HepG2 (cell line): ENCODE measurements at regions not wholly inside any gene's neighbourhood (a gene's known extent, or its start where the extent isn't known, plus 50 kb on each side); places are given as distances from the start of the nearest gene placed in this dataset.

Experiments used
- ATAC-seq: fragments of 200-7000 bp; cut with Tn5 transposase; 3 replicates; pipeline ENCODE4 v1.9.1; 2020; ENCODE audit warnings: mild to moderate bottlenecking, moderate library complexity
- BruUV-seq: library from RNA; stranded (reverse); fragments of 400-500 nt; replicated peaks from 2 replicates; lab custom pipeline; 2021; lab: Mats Ljungman, UMichigan
- CTCF ChIA-PET: fragments of 300-600 bp; formaldehyde crosslinking; extraction: SDS; loops from one replicate; lab custom pipeline; 2021; ENCODE audit warnings: low total read pairs, inconsistent platforms, low intra/inter-chr PET ratio; lab: Yijun Ruan, JAX
- POLR2A ChIA-PET: fragments of 350-600 bp; sonication (Branson Sonifier 250); formaldehyde crosslinking; loops from one replicate; lab custom pipeline; 2020; ENCODE audit warnings: antibody characterized with exemption, inconsistent platforms; lab: Yijun Ruan, JAX
- DNase-seq: peaks from one replicate; pipeline ENCODE4 v3.0.0-alpha.2; 2015; ENCODE audit warnings: low spot score
- FAIRE-seq: peaks from 3 replicates; lab custom pipeline; 2011; peaks lifted over from hg19 to GRCh38; lab: Jason Lieb, UNC
- H2AFZ ChIP-seq: one replicate; pipeline ENCODE4 v1.6.1; 2011; ENCODE audit warnings: low read length, inconsistent platforms
- H3K27ac ChIP-seq: fragments of 300-600 bp; 3 replicates; pipeline ENCODE4 v1.8.0; 2011; ENCODE audit warnings: mixed run types, mild to moderate bottlenecking, mixed read lengths, low read length, inconsistent platforms; ENCODE audit not compliant: insufficient read depth; ENCODE audit errors: extremely low read length
- H3K27me3 ChIP-seq, 2 experiments: fragments of 200-600 bp in 1 of 2; 2 replicates in 1 of 2; 3 replicates in 1 of 2; pipeline versions ENCODE4 v1.6.0 to v1.8.0; 2011; ENCODE audit warnings: low read length in 2 of 2, mild to moderate bottlenecking in 2 of 2, moderate library complexity in 2 of 2, inconsistent platforms in 1 of 2; ENCODE audit not compliant: insufficient read depth in 2 of 2, control insufficient read depth in 1 of 2
- H3K36me3 ChIP-seq, 2 experiments: fragments of 200-600 bp in 1 of 2; replicated peaks in 1 of 2; 2 replicates in 1 of 2; 3 replicates in 1 of 2; pipeline versions ENCODE4 v1.5.1 to v1.8.0; 2011; ENCODE audit warnings: low read length in 2 of 2, inconsistent platforms in 1 of 2; ENCODE audit not compliant: insufficient read depth in 2 of 2, control insufficient read depth in 1 of 2
- H3K4me1 ChIP-seq: 2 replicates; pipeline ENCODE4 v1.5.1; 2012; ENCODE audit warnings: low read length, inconsistent platforms; ENCODE audit not compliant: insufficient read depth
- H3K4me2 ChIP-seq: 2 replicates; pipeline ENCODE4 v1.6.0; 2011; ENCODE audit warnings: low read depth, low read length, inconsistent platforms
- H3K4me3 ChIP-seq, 3 experiments: fragments of 200-600 bp in 1 of 3; sonication (generic), shearing (Covaris generic) in 1 of 3; replicated peaks in 1 of 3; 2 replicates each; pipeline ENCODE4 v1.5.1; 2011 to 2016; ENCODE audit warnings: low read length in 3 of 3, inconsistent platforms in 2 of 3, low read depth in 2 of 3, mild to moderate bottlenecking in 2 of 3, control low read depth in 1 of 3, mixed read lengths in 1 of 3; ENCODE audit not compliant: insufficient read depth in 1 of 3
- H3K79me2 ChIP-seq: one replicate; pipeline ENCODE4 v1.6.1; 2011; ENCODE audit warnings: low read length, inconsistent platforms; ENCODE audit not compliant: insufficient read depth
- H3K9ac ChIP-seq: 2 replicates; pipeline ENCODE4 v1.6.0; 2011; ENCODE audit warnings: mild to moderate bottlenecking, low read depth, low read length, inconsistent platforms; ENCODE audit not compliant: insufficient read depth
- H3K9me3 ChIP-seq: 2 replicates; pipeline ENCODE4 v1.5.1; 2012; ENCODE audit warnings: mild to moderate bottlenecking, low read length
- H4K20me1 ChIP-seq: 2 replicates; pipeline ENCODE4 v1.6.0; 2011; ENCODE audit warnings: inconsistent platforms, mild to moderate bottlenecking, low read length, moderate library complexity; ENCODE audit not compliant: insufficient read depth
- SNAPC2 ChIP-seq: sonication (generic); formaldehyde crosslinking; IDR thresholded peaks from 2 replicates; pipeline ENCODE4 v1.8.1; 2022; ENCODE audit warnings: mild to moderate bottlenecking, missing genetic modification reagents
- STAG1 ChIP-seq: sonication (generic); formaldehyde crosslinking; IDR thresholded peaks from 2 replicates; pipeline ENCODE4 v1.4.0; 2020; ENCODE audit warnings: missing genetic modification reagents
- STAT5B ChIP-seq: sonication (generic); formaldehyde crosslinking; IDR thresholded peaks from 2 replicates; pipeline ENCODE4 v1.4.0; 2020; ENCODE audit warnings: missing genetic modification reagents
- TOPORS ChIP-seq: sonication (generic); formaldehyde crosslinking; IDR thresholded peaks from 2 replicates; pipeline ENCODE4 v1.8.0; 2023; ENCODE audit warnings: mild to moderate bottlenecking, missing genetic modification reagents
- WGBS: methylation state at CpG from one replicate; pipeline ENCODE4 v1.1.6; 2017; ENCODE audit warnings: low lambda C conversion rate; 5-methylcytosine and 5-hydroxymethylcytosine counted together
- in situ Hi-C: cut with HindIII; loops from 2 replicates; pipeline ENCODE4 v1.10.0; 2017; ENCODE audit warnings: low pct_unique_long_range_greater_than_20kb; ENCODE audit not compliant: extremely low pct_ligation_motif_present
- intact Hi-C: fragments of 100-400 bp; cut with micrococcal nuclease; formaldehyde crosslinking; loops from one replicate; pipeline ENCODE4 v1.10.0; 2022; ENCODE audit not compliant: unreplicated experiment

- ChIA-PET CTCF (no interaction called here), POLR2A (no interaction called here)
- no peak overlapping the region for H3K27ac ChIP-seq
- H3K79me2 ChIP-seq, result no peaks in the 10 kb centered on the region
- no peak overlapping the region for H2AFZ ChIP-seq
- TF ChIP-seq STAG1 (CRISPR knock-in tag) (no peak), SNAPC2 (no peak)
- H3K4me3 ChIP-seq, result no peak overlapping the region
- FAIRE-seq (no peak), DNase-seq (no peak), ATAC-seq (no peak)
- no peaks in the 10 kb centered on the region; the same call in 1 of the 2 replicates for H3K9me3 ChIP-seq
- 36% methylated on average over 14 of the region's 16 CpGs for WGBS
- H3K4me1 ChIP-seq, result no peaks in the 10 kb centered on the region
- intact Hi-C loops (no loop called here), in situ Hi-C loops (no loop called here)
- H4K20me1 ChIP-seq, result no peaks in the 10 kb centered on the region
- H3K36me3 ChIP-seq, result no peaks in the 10 kb centered on the region
- H3K9ac ChIP-seq, result no peak overlapping the region
- BruUV-seq, result no TSS peak
- no peak overlapping the region for H3K4me2 ChIP-seq
- no peaks in the 10 kb centered on the region for H3K27me3 ChIP-seq
Observed at GRCh38 chr10:10870523-10871241, 147.0 kb upstream of the CELF2 start.

- WGBS, result 2% methylated on average over 7 of the region's 7 CpGs
- CTCF ChIA-PET, result no interaction called here
Observed at GRCh38 chr10:10871352-10871751, 146.3 kb upstream of the CELF2 start.

More at GRCh38 chr10:10871352-10871751, 146.3 kb upstream of the CELF2 start:
- no peaks in the 10 kb centered on the region for H3K27me3 ChIP-seq
- H3K4me1 ChIP-seq, result no peaks in the 10 kb centered on the region
- H3K4me2 ChIP-seq, result no peak overlapping the region
- H3K9me3 ChIP-seq, result no peaks in the 10 kb centered on the region; the same call in 1 of the 2 replicates
- FAIRE-seq (no peak), DNase-seq (no peak), ATAC-seq (no peak)
- H3K27ac ChIP-seq, result no peak overlapping the region
- intact Hi-C loops (no loop called here), in situ Hi-C loops (no loop called here)
- POLR2A ChIA-PET, result no interaction called here
- H2AFZ ChIP-seq, result no peak overlapping the region
- H3K36me3 ChIP-seq, result no peaks in the 10 kb centered on the region
- no peaks in the 10 kb centered on the region for H3K79me2 ChIP-seq
- H3K9ac ChIP-seq, result no peak overlapping the region
- no TSS peak for BruUV-seq
- no peaks in the 10 kb centered on the region for H4K20me1 ChIP-seq
- no peak overlapping the region for H3K4me3 ChIP-seq
- TF ChIP-seq STAT5B (CRISPR knock-in tag) (no peak), TOPORS (CRISPR knock-in tag) (no peak)
- TF ChIP-seq, all 625 proteins: peak for 0
